GM12892 (cell line): ENCODE measurements at regions not wholly inside any gene's neighbourhood (a gene's known extent, or its start where the extent isn't known, plus 50 kb on each side); places are given as distances from the start of the nearest gene placed in this dataset.

ENCODE experiments used
- DNase-seq: peaks from one replicate; pipeline ENCODE4 v3.0.0; 2011; ENCODE audit not compliant: insufficient read length
- FAIRE-seq: peaks from 2 replicates; lab custom pipeline; 2011; peaks lifted over from hg19 to GRCh38; lab: Jason Lieb, UNC
- POLR2A ChIP-seq: IDR thresholded peaks from 2 replicates; pipeline ENCODE4 v1.6.1; 2011; ENCODE audit warnings: low read depth, low read length, control low read depth
- POLR2AphosphoS5 ChIP-seq: IDR thresholded peaks from 2 replicates; pipeline ENCODE4 v1.6.1; 2011; ENCODE audit warnings: low read depth, low read length, control low read depth
- TAF1 ChIP-seq: IDR thresholded peaks from 2 replicates; pipeline ENCODE4 v1.6.1; 2011; ENCODE audit warnings: low read depth, mild to moderate bottlenecking, control low read depth, low read length, borderline replicate concordance

GRCh38 chr1:94697839-94698238 lies 122.3 kb upstream of the SLC44A3 start:
- DNase-seq (no peak), FAIRE-seq (no peak)
- TF ChIP-seq POLR2AphosphoS5 (no peak), TAF1 (no peak), POLR2A (no peak)

GRCh38 chr1:94694226-94694915 lies 125.8 kb upstream of the SLC44A3 start:
- TF ChIP-seq POLR2AphosphoS5 (no peak), POLR2A (no peak), TAF1 (no peak)
- DNase-seq (no peak), FAIRE-seq (no peak)

- TF ChIP-seq POLR2AphosphoS5: no peak
- no peak for TF ChIP-seq POLR2A
- TF ChIP-seq TAF1: no peak
- FAIRE-seq (no peak), DNase-seq (no peak)
These were observed 126.7 kb upstream of the SLC44A3 start for GRCh38 chr1:94693435-94693834.

- FAIRE-seq: no peak
- TF ChIP-seq POLR2A: no peak
- TF ChIP-seq TAF1: no peak
- TF ChIP-seq POLR2AphosphoS5: no peak
- no peak for DNase-seq
These were observed 127.1 kb upstream of the SLC44A3 start for GRCh38 chr1:94693029-94693428.

GRCh38 chr1:94688646-94689045 lies 131.5 kb upstream of the SLC44A3 start:
- TF ChIP-seq TAF1: no peak
- TF ChIP-seq POLR2A: no peak
- no peak for TF ChIP-seq POLR2AphosphoS5
- DNase-seq (no peak), FAIRE-seq (no peak)

GRCh38 chr1:94686882-94687281 lies 133.3 kb upstream of the SLC44A3 start:
- no peak for FAIRE-seq
- DNase-seq: no peak
- no peak for TF ChIP-seq POLR2A
- TF ChIP-seq TAF1: no peak
- TF ChIP-seq POLR2AphosphoS5: no peak

- no peak for TF ChIP-seq POLR2A
- no peak for TF ChIP-seq TAF1
- no peak for TF ChIP-seq POLR2AphosphoS5
- FAIRE-seq (no peak), DNase-seq (no peak)
These were observed 135.4 kb upstream of the SLC44A3 start for GRCh38 chr1:94684690-94685250.

- DNase-seq: no peak
- TF ChIP-seq POLR2AphosphoS5: no peak
- no peak for TF ChIP-seq POLR2A
- TF ChIP-seq TAF1: no peak
- no peak for FAIRE-seq
These were observed 136.3 kb upstream of the SLC44A3 start for GRCh38 chr1:94683886-94684285.

GRCh38 chr1:94680039-94680377 lies 138.4 kb upstream of the F3 start:
- FAIRE-seq (no peak), DNase-seq (no peak)
- no peak for TF ChIP-seq TAF1
- TF ChIP-seq POLR2A: no peak
- TF ChIP-seq POLR2AphosphoS5: no peak

- TF ChIP-seq TAF1 (no peak), POLR2A (no peak), POLR2AphosphoS5 (no peak)
- no peak for DNase-seq
These were observed 137.9 kb upstream of the F3 start for GRCh38 chr1:94679332-94680038.

GRCh38 chr1:94678202-94678848 lies 136.8 kb upstream of the F3 start:
- FAIRE-seq (no peak), DNase-seq (no peak)
- TF ChIP-seq POLR2A: no peak
- no peak for TF ChIP-seq POLR2AphosphoS5
- TF ChIP-seq TAF1: no peak

More at GRCh38 chr1:94679332-94680038, 137.9 kb upstream of the F3 start:
- FAIRE-seq: no peak

- FAIRE-seq: no peak
- DNase-seq: no peak
- TF ChIP-seq TAF1 (no peak), POLR2A (no peak), POLR2AphosphoS5 (no peak)
These were observed 136.2 kb upstream of the F3 start for GRCh38 chr1:94677714-94678113.
